GM18873 (cell line): ENCODE measurements at regions not wholly inside any gene's neighbourhood (a gene's known extent, or its start where the extent isn't known, plus 50 kb on each side); places are given as distances from the start of the nearest gene placed in this dataset.
"Not testable (repeated sequence)": the region's sequence is repeated elsewhere in the genome, so short reads cannot be mapped to it uniquely, and the experiment has no call there.

Experiments
- ATAC-seq: cut with Tn5 transposase; IDR thresholded peaks from one replicate; pipeline ENCODE4 v1.9.1; 2021; ENCODE audit warnings: mild to moderate bottlenecking, moderate library complexity, moderate number of reproducible peaks; ENCODE audit not compliant: unreplicated experiment, low FRiP score

- no peak for ATAC-seq
These were observed 893.7 kb downstream of the FAM181B start for GRCh38 chr11:81839976-81840375.

GRCh38 chr11:81839016-81839415 lies 894.6 kb downstream of the FAM181B start:
- ATAC-seq, result no peak

GRCh38 chr11:81829976-81830375 lies 903.7 kb downstream of the FAM181B start:
- ATAC-seq, result no peak

GRCh38 chr11:81825346-81825745 lies 908.3 kb downstream of the FAM181B start:
- no peak for ATAC-seq

GRCh38 chr11:81819462-81819861 lies 914.2 kb downstream of the FAM181B start:
- ATAC-seq, result no peak

- ATAC-seq, result no peak
These were observed 928.8 kb downstream of the FAM181B start for GRCh38 chr11:81804858-81805257.

- no peak for ATAC-seq
These were observed 931.1 kb downstream of the FAM181B start for GRCh38 chr11:81802591-81802990.

- no peak for ATAC-seq
These were observed 941.2 kb downstream of the FAM181B start for GRCh38 chr11:81792416-81792815.

- ATAC-seq, result no peak
These were observed 946.0 kb downstream of the FAM181B start for GRCh38 chr11:81787584-81788049.

- ATAC-seq, result no peak
These were observed 961.5 kb downstream of the FAM181B start for GRCh38 chr11:81772166-81772565.

- not testable (repeated sequence) for ATAC-seq
These were observed 963.8 kb downstream of the FAM181B start for GRCh38 chr11:81769906-81770305.

GRCh38 chr11:81756864-81757595 lies 976.6 kb downstream of the FAM181B start:
- no peak for ATAC-seq

- no peak for ATAC-seq
These were observed 984.4 kb downstream of the FAM181B start for GRCh38 chr11:81749245-81749644.

GRCh38 chr11:81744336-81745116 lies 989.1 kb downstream of the FAM181B start:
- ATAC-seq, result no peak

- ATAC-seq, result no peak
These were observed 1008.0 kb downstream of the FAM181B start for GRCh38 chr11:81725701-81726100.

- ATAC-seq, result no peak
These were observed 1016.0 kb downstream of the FAM181B start for GRCh38 chr11:81717695-81718094.

- no peak for ATAC-seq
These were observed 1025.8 kb downstream of the FAM181B start for GRCh38 chr11:81707881-81708280.

- no peak for ATAC-seq
These were observed 1028.4 kb downstream of the FAM181B start for GRCh38 chr11:81705283-81705682.

GRCh38 chr11:81700076-81700475 lies 1033.6 kb downstream of the FAM181B start:
- ATAC-seq, result no peak

GRCh38 chr11:81687057-81687456 lies 1046.6 kb downstream of the FAM181B start:
- ATAC-seq, result no peak

- ATAC-seq, result no peak
These were observed 1059.5 kb downstream of the FAM181B start for GRCh38 chr11:81674211-81674610.

- no peak for ATAC-seq
These were observed 1060.7 kb downstream of the FAM181B start for GRCh38 chr11:81673001-81673400.
